ENCODE measurements at regions not wholly inside any gene's neighbourhood (a gene's known extent, or its start where the extent isn't known, plus 50 kb on each side); places are given as distances from the start of the nearest gene placed in this dataset.

- ATAC-seq: no peak
- intact Hi-C loops (cut with micrococcal nuclease; ENCODE audit: unreplicated experiment) (no loop called here), in situ Hi-C loops (cut with HindIII; ENCODE audit: low pct_unique_long_range_greater_than_20kb, low sequenced_read_pairs) (no loop called here)
- no peak for DNase-seq (ENCODE audit: low read depth, low spot score)
- Histone ChIP-seq H3K4me1 (ENCODE audit: control insufficient read depth, insufficient read depth, low read length) (no peaks in the 10 kb centered on the region), H3K36me3 (ENCODE audit: control insufficient read depth, insufficient read depth, low read length) (no peaks in the 10 kb centered on the region), H3K4me3 (ENCODE audit: low read depth in 2 of 2, low read length in 2 of 2) (no peak overlapping the region), H3K9me3 (ENCODE audit: control insufficient read depth, insufficient read depth, low read depth, low read length) (no peaks in the 10 kb centered on the region), H3K27ac (ENCODE audit: low read length) (no peak overlapping the region), H3K27me3 (ENCODE audit: control insufficient read depth, insufficient read depth, low read length) (no peaks in the 10 kb centered on the region)
- no peak for TF ChIP-seq POLR2AphosphoS5 (IDR thresholded peaks at IDR 0.05; ENCODE audit: low read depth, low read length)
- TF ChIP-seq CTCF (IDR thresholded peaks at IDR 0.05): no peak
- TF ChIP-seq REST (IDR thresholded peaks at IDR 0.05; ENCODE audit: insufficient read depth in 1 of 2, low read depth in 2 of 2, low read length in 1 of 2): no peak
- no peak for TF ChIP-seq TCF7L2 (IDR thresholded peaks at IDR 0.05; ENCODE audit: low read depth, low read length)
- TF ChIP-seq SIN3A (IDR thresholded peaks at IDR 0.05; ENCODE audit: borderline replicate concordance, insufficient read depth, low read depth, low read length): no peak
- BruUV-seq (replicated peaks): no TSS peak
- ChIA-PET CTCF (no interaction called here), POLR2A (no interaction called here)
These were observed 547.8 kb downstream of the CCDC171 start for GRCh38 chr9:16100537-16101091.

- no peaks in the 10 kb centered on the region for H3K36me3 ChIP-seq (ENCODE audit: control insufficient read depth, insufficient read depth, low read length)
- ChIA-PET POLR2A (no interaction called here), CTCF (no interaction called here)
- no peak overlapping the region for H3K27ac ChIP-seq (ENCODE audit: low read length)
- no TSS peak for BruUV-seq (replicated peaks)
- no peaks in the 10 kb centered on the region for H3K4me1 ChIP-seq (ENCODE audit: control insufficient read depth, insufficient read depth, low read length)
- TF ChIP-seq CTCF (IDR thresholded peaks at IDR 0.05) (no peak), TCF7L2 (IDR thresholded peaks at IDR 0.05; ENCODE audit: low read depth, low read length) (no peak), POLR2AphosphoS5 (IDR thresholded peaks at IDR 0.05; ENCODE audit: low read depth, low read length) (no peak), REST (IDR thresholded peaks at IDR 0.05; ENCODE audit: insufficient read depth in 1 of 2, low read depth in 2 of 2, low read length in 1 of 2) (no peak), SIN3A (IDR thresholded peaks at IDR 0.05; ENCODE audit: borderline replicate concordance, insufficient read depth, low read depth, low read length) (no peak)
- DNase-seq (ENCODE audit: low read depth, low spot score) (no peak), ATAC-seq (no peak)
- in situ Hi-C loops (cut with HindIII; ENCODE audit: low pct_unique_long_range_greater_than_20kb, low sequenced_read_pairs): no loop called here
- H3K27me3 ChIP-seq (ENCODE audit: control insufficient read depth, insufficient read depth, low read length): no peaks in the 10 kb centered on the region
- no peaks in the 10 kb centered on the region for H3K9me3 ChIP-seq (ENCODE audit: control insufficient read depth, insufficient read depth, low read depth, low read length)
- no peak overlapping the region for H3K4me3 ChIP-seq (ENCODE audit: low read depth in 2 of 2, low read length in 2 of 2)
- intact Hi-C loops (cut with micrococcal nuclease; ENCODE audit: unreplicated experiment): no loop called here
These were observed 549.3 kb downstream of the CCDC171 start for GRCh38 chr9:16102154-16102553.
